ENCODE measurements at regions not wholly inside any gene's neighbourhood (a gene's known extent, or its start where the extent isn't known, plus 50 kb on each side); places are given as distances from the start of the nearest gene placed in this dataset.

DNA sequence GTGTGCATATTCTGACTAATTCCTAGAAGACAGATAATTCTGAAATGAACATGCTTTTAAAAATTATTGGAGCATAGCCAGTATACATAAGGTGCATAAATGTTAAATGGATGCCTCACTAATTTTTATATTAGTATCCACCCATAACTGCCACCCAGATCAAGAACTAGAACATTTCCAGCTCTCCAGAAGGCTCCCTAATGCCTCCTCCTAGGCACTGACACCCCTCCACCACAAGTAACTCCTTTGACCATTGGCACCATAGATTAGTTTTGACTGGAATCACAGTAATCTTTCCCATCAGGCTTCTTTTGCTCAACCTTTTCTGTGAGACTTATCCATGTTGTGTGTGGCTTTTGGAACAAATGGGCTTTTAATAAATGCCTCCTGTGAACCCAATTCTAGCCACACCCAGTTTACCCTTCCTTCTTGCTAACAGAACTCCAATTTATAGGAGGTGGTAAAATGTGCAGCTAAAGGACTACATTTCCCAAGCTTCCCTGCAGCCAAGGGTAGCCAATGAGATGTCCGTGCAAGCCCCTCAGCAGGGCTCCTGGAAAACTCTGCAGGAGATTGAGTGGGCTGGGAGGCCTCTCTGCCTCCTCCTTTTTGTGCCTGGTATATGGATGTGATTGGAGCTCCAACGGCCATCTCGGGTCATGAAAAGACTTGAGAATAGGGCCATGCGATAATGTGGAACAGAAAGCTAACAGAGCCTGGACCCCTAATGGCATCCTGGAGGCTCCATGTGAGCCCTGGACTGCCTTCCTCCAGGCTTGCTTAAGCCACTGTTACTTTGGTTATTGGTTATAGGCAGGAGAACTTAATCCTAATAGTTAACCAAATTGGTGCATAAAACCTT, 322.6 kb upstream of the TLE3 start:
- H3K9me3 Mint-ChIP-seq = peaks cover 0 to 21% (median 0%) of the 10 kb centered on the region in 11 donors
- Histone ChIP-seq H3K9me3 (ENCODE audit: control insufficient read depth in 2 of 3, low read length in 3 of 3) (no peaks in the 10 kb centered on the region), H3K4me3 (ENCODE audit: low read length) (no peak overlapping the region), H3K27ac (ENCODE audit: low read depth, low read length) (no peak overlapping the region), H3K36me3 (ENCODE audit: control insufficient read depth in 2 of 3, insufficient read depth in 3 of 3, low read length in 3 of 3) (no peaks in the 10 kb centered on the region), H3K4me1 (ENCODE audit: control insufficient read depth in 2 of 2, insufficient read depth in 2 of 2, low read length in 2 of 2) (peaks cover 11 to 20% of the 10 kb centered on the region in 2 donors), H3K27me3 (ENCODE audit: control insufficient read depth in 2 of 2, insufficient read depth in 2 of 2, low read length in 2 of 2) (no peaks in the 10 kb centered on the region)
- ATAC-seq (no peak), DNase-seq (no peak)
- POLR2A ChIA-PET = no interaction called here
- intact Hi-C loops (cut with micrococcal nuclease) = no loop called here
- H3K27ac Mint-ChIP-seq = no peak overlapping the region
- H3K36me3 Mint-ChIP-seq = peaks cover 0 to 24% (median 0%) of the 10 kb centered on the region in 5 donors
- peaks cover 10 to 23% (median 16%) of the 10 kb centered on the region in 7 donors for H3K4me1 Mint-ChIP-seq
- H3K27me3 Mint-ChIP-seq = peaks cover 0 to 55% (median 12%) of the 10 kb centered on the region in 5 donors
- H3K4me3 Mint-ChIP-seq = no peak overlapping the region
- CTCF ChIA-PET = no interaction called here

DNA sequence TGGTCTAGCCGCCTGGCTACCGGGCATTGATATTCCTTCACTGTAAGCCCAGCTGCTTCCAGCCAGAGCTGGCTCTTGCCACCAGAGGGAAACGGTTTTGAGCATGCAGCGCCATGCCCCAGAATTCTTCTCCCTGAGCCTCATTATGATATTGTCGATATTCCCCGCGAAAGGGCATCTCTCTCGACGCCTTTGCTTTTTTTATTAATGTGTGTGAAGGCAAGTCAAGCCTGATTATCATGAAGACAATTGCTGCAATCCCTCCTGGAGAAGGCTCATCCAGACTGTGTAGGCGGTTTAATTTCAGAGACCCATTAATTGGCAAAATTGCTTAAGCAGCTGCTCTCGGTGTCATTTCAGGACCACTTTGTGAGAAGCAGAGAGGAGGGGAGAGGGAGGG, 321.2 kb upstream of the TLE3 start:
- Mint-ChIP-seq H3K9me3 (peaks cover 0 to 9% (median 0%) of the 10 kb centered on the region in 11 donors), H3K4me3 (no peak overlapping the region), H3K27me3 (peaks cover 0 to 54% (median 12%) of the 10 kb centered on the region in 5 donors), H3K27ac (no peak overlapping the region), H3K4me1 (peaks cover 0 to 9% (median 2%) of the 10 kb centered on the region in 7 donors), H3K36me3 (peaks cover 0 to 10% (median 0%) of the 10 kb centered on the region in 5 donors)
- H3K4me3 ChIP-seq (ENCODE audit: low read length) = no peak overlapping the region
- no peak overlapping the region for H3K27ac ChIP-seq (ENCODE audit: low read depth, low read length)
- intact Hi-C loops (cut with micrococcal nuclease) = no loop called here
- ChIA-PET CTCF (no interaction called here), POLR2A (no interaction called here)
- ATAC-seq (no peak), DNase-seq (no peak)
- peaks cover 0 to 6% of the 10 kb centered on the region in 2 donors for H3K4me1 ChIP-seq (ENCODE audit: control insufficient read depth in 2 of 2, insufficient read depth in 2 of 2, low read length in 2 of 2)
- no peaks in the 10 kb centered on the region for H3K36me3 ChIP-seq (ENCODE audit: control insufficient read depth in 2 of 3, insufficient read depth in 3 of 3, low read length in 3 of 3)
- no peaks in the 10 kb centered on the region for H3K9me3 ChIP-seq (ENCODE audit: control insufficient read depth in 2 of 3, low read length in 3 of 3)
- H3K27me3 ChIP-seq (ENCODE audit: control insufficient read depth in 2 of 2, insufficient read depth in 2 of 2, low read length in 2 of 2) = no peaks in the 10 kb centered on the region

- H3K9me3 Mint-ChIP-seq = peaks cover 0 to 6% (median 0%) of the 10 kb centered on the region in 11 donors
These were observed 319.8 kb upstream of the TLE3 start for GRCh38 chr15:70417535-70417934.

GRCh38 chr15:70416829-70417228, 319.1 kb upstream of the TLE3 start:
- Mint-ChIP-seq H3K9me3 (peaks cover 0 to under 1% (median 0%) of the 10 kb centered on the region in 11 donors), H3K36me3 (peaks cover 0 to under 1% (median 0%) of the 10 kb centered on the region in 5 donors), H3K4me3 (no peak overlapping the region), H3K4me1 (peaks cover 0 to 4% (median 0%) of the 10 kb centered on the region in 7 donors), H3K27me3 (peaks cover 0 to 49% (median 12%) of the 10 kb centered on the region in 5 donors), H3K27ac (no peak overlapping the region)
- Histone ChIP-seq H3K27ac (ENCODE audit: low read depth, low read length) (no peak overlapping the region), H3K4me3 (ENCODE audit: low read length) (no peak overlapping the region), H3K9me3 (ENCODE audit: control insufficient read depth in 2 of 3, low read length in 3 of 3) (no peaks in the 10 kb centered on the region), H3K4me1 (ENCODE audit: control insufficient read depth in 2 of 2, insufficient read depth in 2 of 2, low read length in 2 of 2) (no peaks in the 10 kb centered on the region), H3K36me3 (ENCODE audit: control insufficient read depth in 2 of 3, insufficient read depth in 3 of 3, low read length in 3 of 3) (no peaks in the 10 kb centered on the region), H3K27me3 (ENCODE audit: control insufficient read depth in 2 of 2, insufficient read depth in 2 of 2, low read length in 2 of 2) (no peaks in the 10 kb centered on the region)
- ATAC-seq (no peak), DNase-seq (no peak)
- ChIA-PET CTCF (no interaction called here), POLR2A (no interaction called here)
- intact Hi-C loops (cut with micrococcal nuclease) = no loop called here

More at GRCh38 chr15:70417535-70417934, 319.8 kb upstream of the TLE3 start:
- no peaks in the 10 kb centered on the region for H3K27me3 ChIP-seq (ENCODE audit: control insufficient read depth in 2 of 2, insufficient read depth in 2 of 2, low read length in 2 of 2)
- no peaks in the 10 kb centered on the region for H3K36me3 ChIP-seq (ENCODE audit: control insufficient read depth in 2 of 3, insufficient read depth in 3 of 3, low read length in 3 of 3)
- intact Hi-C loops (cut with micrococcal nuclease) = no loop called here
- POLR2A ChIA-PET = no interaction called here
- ATAC-seq = no peak
- Mint-ChIP-seq H3K4me3 (no peak overlapping the region), H3K36me3 (peaks cover 0 to 7% (median 0%) of the 10 kb centered on the region in 5 donors), H3K27ac (peak overlapping the region in 1 of 9 donors; percentile 71), H3K4me1 (peaks cover 0 to 4% (median 0%) of the 10 kb centered on the region in 7 donors), H3K27me3 (peaks cover 0 to 51% (median 12%) of the 10 kb centered on the region in 5 donors)
- H3K27ac ChIP-seq (ENCODE audit: low read depth, low read length) = no peak overlapping the region
- no peaks in the 10 kb centered on the region for H3K9me3 ChIP-seq (ENCODE audit: control insufficient read depth in 2 of 3, low read length in 3 of 3)
- CTCF ChIA-PET = no interaction called here
- DNase-seq = no peak
- no peaks in the 10 kb centered on the region for H3K4me1 ChIP-seq (ENCODE audit: control insufficient read depth in 2 of 2, insufficient read depth in 2 of 2, low read length in 2 of 2)
- H3K4me3 ChIP-seq (ENCODE audit: low read length) = no peak overlapping the region

DNA sequence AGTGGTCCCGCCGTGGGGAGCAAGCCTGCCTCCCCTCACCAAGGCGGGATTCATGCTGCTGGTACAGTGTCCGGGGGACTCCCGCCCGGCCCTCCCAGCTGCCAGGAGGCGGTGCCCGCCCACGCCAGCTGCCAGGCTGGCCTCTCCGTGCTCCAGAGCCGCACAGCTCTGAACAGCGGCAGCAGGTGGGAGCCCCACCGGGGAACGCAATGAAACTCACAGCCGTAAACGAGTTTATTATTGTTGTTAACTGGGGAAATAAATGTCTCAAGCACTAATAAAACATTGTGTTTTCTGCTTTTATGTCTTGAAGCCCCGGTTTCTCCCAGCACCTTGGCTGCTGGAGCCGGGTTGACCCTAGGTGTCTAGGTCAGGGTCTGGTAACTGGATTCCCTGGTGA, 317.7 kb upstream of the TLE3 start:
- no peak overlapping the region for H3K27ac Mint-ChIP-seq
- no peaks in the 10 kb centered on the region for H3K4me1 ChIP-seq (ENCODE audit: control insufficient read depth in 2 of 2, insufficient read depth in 2 of 2, low read length in 2 of 2)
- H3K4me3 ChIP-seq (ENCODE audit: low read length) = no peak overlapping the region
- DNase-seq (no peak), ATAC-seq (no peak)
- peaks cover 0 to 43% (median 16%) of the 10 kb centered on the region in 5 donors for H3K27me3 Mint-ChIP-seq
- H3K27me3 ChIP-seq (ENCODE audit: control insufficient read depth in 2 of 2, insufficient read depth in 2 of 2, low read length in 2 of 2) = no peaks in the 10 kb centered on the region
- no peaks in the 10 kb centered on the region for H3K9me3 ChIP-seq (ENCODE audit: control insufficient read depth in 2 of 3, low read length in 3 of 3)
- ChIA-PET POLR2A (no interaction called here), CTCF (no interaction called here)
- H3K4me1 Mint-ChIP-seq = peaks cover 0 to 4% (median 0%) of the 10 kb centered on the region in 7 donors
- H3K9me3 Mint-ChIP-seq = no peaks in the 10 kb centered on the region
- no peaks in the 10 kb centered on the region for H3K36me3 Mint-ChIP-seq
- no peak overlapping the region for H3K4me3 Mint-ChIP-seq
- H3K27ac ChIP-seq (ENCODE audit: low read depth, low read length) = no peak overlapping the region
- intact Hi-C loops (cut with micrococcal nuclease) = no loop called here
- H3K36me3 ChIP-seq (ENCODE audit: control insufficient read depth in 2 of 3, insufficient read depth in 3 of 3, low read length in 3 of 3) = no peaks in the 10 kb centered on the region

- intact Hi-C loops (cut with micrococcal nuclease) = no loop called here
- no peaks in the 10 kb centered on the region for H3K9me3 Mint-ChIP-seq
- ATAC-seq = no peak
- Histone ChIP-seq H3K4me1 (ENCODE audit: control insufficient read depth in 2 of 2, insufficient read depth in 2 of 2, low read length in 2 of 2) (no peaks in the 10 kb centered on the region), H3K27ac (ENCODE audit: low read depth, low read length) (no peak overlapping the region), H3K27me3 (ENCODE audit: control insufficient read depth in 2 of 2, insufficient read depth in 2 of 2, low read length in 2 of 2) (no peaks in the 10 kb centered on the region), H3K36me3 (ENCODE audit: control insufficient read depth in 2 of 3, insufficient read depth in 3 of 3, low read length in 3 of 3) (no peaks in the 10 kb centered on the region), H3K9me3 (ENCODE audit: control insufficient read depth in 2 of 3, low read length in 3 of 3) (no peaks in the 10 kb centered on the region), H3K4me3 (ENCODE audit: low read length) (no peak overlapping the region)
- ChIA-PET POLR2A (no interaction called here), CTCF (interaction anchor here (0.9 kb wide), 1 partner anchor 9 kb away, joined by 3 read pairs; no protein-coding TSS in a partner anchor)
- peaks cover 0 to 40% (median 16%) of the 10 kb centered on the region in 5 donors for H3K27me3 Mint-ChIP-seq
- no peak overlapping the region for H3K4me3 Mint-ChIP-seq
- H3K36me3 Mint-ChIP-seq = no peaks in the 10 kb centered on the region
- peaks cover 0 to 4% (median 0%) of the 10 kb centered on the region in 7 donors for H3K4me1 Mint-ChIP-seq
- DNase-seq = no peak
- H3K27ac Mint-ChIP-seq = no peak overlapping the region
These were observed 316.9 kb upstream of the TLE3 start for GRCh38 chr15:70414626-70415025.

DNA sequence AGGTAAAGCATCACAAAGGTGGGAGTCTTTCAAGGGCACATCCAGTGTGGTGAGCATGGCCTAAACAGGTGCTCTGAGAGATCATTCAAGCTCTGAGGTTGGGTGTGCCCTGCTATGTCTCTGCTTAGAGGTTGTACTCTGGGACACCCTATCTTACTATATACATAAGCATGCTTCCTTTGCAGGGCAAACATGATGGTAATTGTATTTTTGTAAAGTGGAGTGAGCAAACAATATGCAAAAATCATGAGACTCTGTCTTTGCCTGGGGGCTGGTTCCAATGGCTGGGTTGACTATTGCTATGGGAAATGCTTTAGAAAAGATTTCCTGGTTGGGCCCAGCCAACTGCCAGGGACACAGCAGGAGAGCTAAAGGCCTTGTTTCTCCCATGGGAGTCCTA, 315.1 kb upstream of the TLE3 start:
- ChIA-PET POLR2A (no interaction called here), CTCF (no interaction called here)
- Histone ChIP-seq H3K9me3 (ENCODE audit: control insufficient read depth in 2 of 3, low read length in 3 of 3) (no peaks in the 10 kb centered on the region), H3K4me3 (ENCODE audit: low read length) (no peak overlapping the region), H3K36me3 (ENCODE audit: control insufficient read depth in 2 of 3, insufficient read depth in 3 of 3, low read length in 3 of 3) (no peaks in the 10 kb centered on the region), H3K27ac (ENCODE audit: low read depth, low read length) (no peak overlapping the region), H3K4me1 (ENCODE audit: control insufficient read depth in 2 of 2, insufficient read depth in 2 of 2, low read length in 2 of 2) (no peaks in the 10 kb centered on the region), H3K27me3 (ENCODE audit: control insufficient read depth in 2 of 2, insufficient read depth in 2 of 2, low read length in 2 of 2) (no peaks in the 10 kb centered on the region)
- Mint-ChIP-seq H3K36me3 (no peaks in the 10 kb centered on the region), H3K4me3 (no peak overlapping the region), H3K9me3 (peaks cover 0 to 5% (median 0%) of the 10 kb centered on the region in 11 donors), H3K27ac (no peak overlapping the region), H3K4me1 (peaks cover 0 to 4% (median 0%) of the 10 kb centered on the region in 7 donors), H3K27me3 (peaks cover 0 to 41% (median 6%) of the 10 kb centered on the region in 5 donors)
- intact Hi-C loops (cut with micrococcal nuclease) = no loop called here
- DNase-seq = no peak
- ATAC-seq = no peak
